ENCODE measurements at regions not wholly inside any gene's neighbourhood (a gene's known extent, or its start where the extent isn't known, plus 50 kb on each side); places are given as distances from the start of the nearest gene placed in this dataset.

- no peaks in the 10 kb centered on the region for H3K4me1 ChIP-seq (ENCODE audit: insufficient read depth)
- H4K20me1 ChIP-seq (ENCODE audit: insufficient read depth, poor library complexity, severe bottlenecking): no peaks in the 10 kb centered on the region
- H3K4me2 ChIP-seq: no peak overlapping the region
- no peak overlapping the region for H3K4me3 ChIP-seq
- no peak overlapping the region for H3K27ac ChIP-seq
- no peaks in the 10 kb centered on the region for H3K79me2 ChIP-seq
- no peaks in the 10 kb centered on the region for H3K9me2 ChIP-seq (replicated peaks; ENCODE audit: insufficient read depth)
- H3K9me3 ChIP-seq (ENCODE audit: low read depth): no peaks in the 10 kb centered on the region
- WGBS (ENCODE audit: low lambda C conversion rate, missing lambda C conversion rate): 82% methylated on average over 7 of the region's 7 CpGs
- DNase-seq (ENCODE audit: low spot score): no peak
- H3K36me3 ChIP-seq (replicated peaks; ENCODE audit: insufficient read depth, low read depth): no peaks in the 10 kb centered on the region
- H3K27me3 ChIP-seq: peaks cover 3% of the 10 kb centered on the region
- H2AFZ ChIP-seq: no peak overlapping the region
- TF ChIP-seq, protein P1, sequence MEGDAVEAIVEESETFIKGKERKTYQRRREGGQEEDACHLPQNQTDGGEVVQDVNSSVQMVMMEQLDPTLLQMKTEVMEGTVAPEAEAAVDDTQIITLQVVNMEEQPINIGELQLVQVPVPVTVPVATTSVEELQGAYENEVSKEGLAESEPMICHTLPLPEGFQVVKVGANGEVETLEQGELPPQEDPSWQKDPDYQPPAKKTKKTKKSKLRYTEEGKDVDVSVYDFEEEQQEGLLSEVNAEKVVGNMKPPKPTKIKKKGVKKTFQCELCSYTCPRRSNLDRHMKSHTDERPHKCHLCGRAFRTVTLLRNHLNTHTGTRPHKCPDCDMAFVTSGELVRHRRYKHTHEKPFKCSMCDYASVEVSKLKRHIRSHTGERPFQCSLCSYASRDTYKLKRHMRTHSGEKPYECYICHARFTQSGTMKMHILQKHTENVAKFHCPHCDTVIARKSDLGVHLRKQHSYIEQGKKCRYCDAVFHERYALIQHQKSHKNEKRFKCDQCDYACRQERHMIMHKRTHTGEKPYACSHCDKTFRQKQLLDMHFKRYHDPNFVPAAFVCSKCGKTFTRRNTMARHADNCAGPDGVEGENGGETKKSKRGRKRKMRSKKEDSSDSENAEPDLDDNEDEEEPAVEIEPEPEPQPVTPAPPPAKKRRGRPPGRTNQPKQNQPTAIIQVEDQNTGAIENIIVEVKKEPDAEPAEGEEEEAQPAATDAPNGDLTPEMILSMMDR (IDR thresholded peaks at IDR 0.05; ENCODE audit: poor library complexity): no peak
- no peak for TF ChIP-seq EZH2phosphoT487 (IDR thresholded peaks at IDR 0.05; ENCODE audit: low read depth, severe bottlenecking, unreplicated experiment)
- TF ChIP-seq EZH2 (IDR thresholded peaks at IDR 0.05; ENCODE audit: borderline replicate concordance): no peak
Observed at GRCh38 chr15:72840114-72840513, 56.6 kb upstream of the ADPGK start.

GRCh38 chr15:72838311-72838731, 54.8 kb upstream of the ADPGK start:
- no peak overlapping the region for H2AFZ ChIP-seq
- no peaks in the 10 kb centered on the region for H4K20me1 ChIP-seq (ENCODE audit: insufficient read depth, poor library complexity, severe bottlenecking)
- H3K9me3 ChIP-seq (ENCODE audit: low read depth): no peaks in the 10 kb centered on the region
- no peak overlapping the region for H3K27ac ChIP-seq
- no peak for TF ChIP-seq EZH2 (IDR thresholded peaks at IDR 0.05; ENCODE audit: borderline replicate concordance)
- TF ChIP-seq, protein P1 (IDR thresholded peaks at IDR 0.05; ENCODE audit: poor library complexity): no peak
- no peak for TF ChIP-seq EZH2phosphoT487 (IDR thresholded peaks at IDR 0.05; ENCODE audit: low read depth, severe bottlenecking, unreplicated experiment)
- H3K79me2 ChIP-seq: no peaks in the 10 kb centered on the region
- H3K4me1 ChIP-seq (ENCODE audit: insufficient read depth): no peaks in the 10 kb centered on the region
- WGBS (ENCODE audit: low lambda C conversion rate, missing lambda C conversion rate): 84% methylated on average over 5 of the region's 5 CpGs
- no peak overlapping the region for H3K4me2 ChIP-seq
- no peak for DNase-seq (ENCODE audit: low spot score)
- H3K4me3 ChIP-seq: no peak overlapping the region
- no peaks in the 10 kb centered on the region for H3K9me2 ChIP-seq (replicated peaks; ENCODE audit: insufficient read depth)
- no peaks in the 10 kb centered on the region for H3K36me3 ChIP-seq (replicated peaks; ENCODE audit: insufficient read depth, low read depth)
- H3K27me3 ChIP-seq: peaks cover 3% of the 10 kb centered on the region

DNA sequence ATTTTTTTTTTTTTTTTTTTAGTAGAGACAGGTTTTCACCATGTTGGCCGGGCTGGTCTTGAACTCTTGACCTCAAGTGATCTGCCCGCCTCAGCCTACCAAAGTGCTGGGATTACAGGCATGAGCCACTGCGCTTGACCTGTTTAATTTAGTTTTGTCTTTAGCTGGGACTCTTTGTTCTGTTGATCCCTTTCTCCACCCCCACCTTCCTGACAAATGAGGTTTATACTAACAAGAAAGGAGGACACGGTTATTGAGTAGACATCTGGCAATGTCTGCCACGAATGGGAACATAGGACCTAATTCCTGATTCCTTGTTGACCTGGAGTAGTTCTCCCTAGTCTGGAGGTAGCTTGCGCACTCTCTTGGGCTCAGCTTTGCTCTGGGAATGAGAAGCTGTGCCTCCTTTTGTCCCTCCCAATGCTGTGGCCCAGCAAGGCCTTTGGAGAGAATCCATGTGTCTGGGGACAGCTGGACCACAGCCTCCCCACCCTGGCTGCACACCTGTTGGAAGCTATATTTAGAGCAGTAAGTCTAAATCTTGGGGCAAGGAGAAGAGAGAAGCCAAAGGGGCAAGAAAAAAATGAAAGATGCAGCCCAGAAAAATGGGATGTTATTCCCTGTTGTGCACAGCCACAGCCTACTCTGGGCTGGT, 53.2 kb upstream of the ADPGK start:
- Histone ChIP-seq H3K4me2 (no peak overlapping the region), H3K9me3 (ENCODE audit: low read depth) (no peaks in the 10 kb centered on the region), H3K27ac (no peak overlapping the region), H2AFZ (no peak overlapping the region), H3K36me3 (replicated peaks; ENCODE audit: insufficient read depth, low read depth) (no peaks in the 10 kb centered on the region), H3K27me3 (peaks cover 3% of the 10 kb centered on the region), H3K4me3 (no peak overlapping the region), H3K79me2 (no peaks in the 10 kb centered on the region), H4K20me1 (ENCODE audit: insufficient read depth, poor library complexity, severe bottlenecking) (no peaks in the 10 kb centered on the region), H3K9me2 (replicated peaks; ENCODE audit: insufficient read depth) (no peaks in the 10 kb centered on the region), H3K4me1 (ENCODE audit: insufficient read depth) (no peaks in the 10 kb centered on the region)
- TF ChIP-seq, protein P1 (IDR thresholded peaks at IDR 0.05; ENCODE audit: poor library complexity): no peak
- no peak for TF ChIP-seq EZH2phosphoT487 (IDR thresholded peaks at IDR 0.05; ENCODE audit: low read depth, severe bottlenecking, unreplicated experiment)
- TF ChIP-seq EZH2 (IDR thresholded peaks at IDR 0.05; ENCODE audit: borderline replicate concordance): no peak
- WGBS (ENCODE audit: low lambda C conversion rate, missing lambda C conversion rate): 80% methylated on average over 6 of the region's 6 CpGs
- no peak for DNase-seq (ENCODE audit: low spot score)

Measured in hepatocyte (in vitro differentiated cells).